ENCODE measurements at regions not wholly inside any gene's neighbourhood (a gene's known extent, or its start where the extent isn't known, plus 50 kb on each side); places are given as distances from the start of the nearest gene placed in this dataset.

- WGBS, 4 donors, result 59 to 67% (median 61%) methylated on average over 3 of the region's 3 CpGs
- H3K36me3 ChIP-seq (replicated peaks in 1 of 2), result no peaks in the 10 kb centered on the region
These were observed 245.1 kb downstream of the KCNS3 start for GRCh38 chr2:18123577-18123976.

GRCh38 chr2:18123211-18123570 is 244.7 kb downstream of the KCNS3 start:
- no peaks in the 10 kb centered on the region for H3K36me3 ChIP-seq (replicated peaks in 1 of 2)
- H3K27ac ChIP-seq, result no peak overlapping the region
- no peak overlapping the region for H3K4me3 ChIP-seq
- TF ChIP-seq POLR2A (IDR thresholded peaks at IDR 0.05), result no peak
- TF ChIP-seq, protein P1, sequence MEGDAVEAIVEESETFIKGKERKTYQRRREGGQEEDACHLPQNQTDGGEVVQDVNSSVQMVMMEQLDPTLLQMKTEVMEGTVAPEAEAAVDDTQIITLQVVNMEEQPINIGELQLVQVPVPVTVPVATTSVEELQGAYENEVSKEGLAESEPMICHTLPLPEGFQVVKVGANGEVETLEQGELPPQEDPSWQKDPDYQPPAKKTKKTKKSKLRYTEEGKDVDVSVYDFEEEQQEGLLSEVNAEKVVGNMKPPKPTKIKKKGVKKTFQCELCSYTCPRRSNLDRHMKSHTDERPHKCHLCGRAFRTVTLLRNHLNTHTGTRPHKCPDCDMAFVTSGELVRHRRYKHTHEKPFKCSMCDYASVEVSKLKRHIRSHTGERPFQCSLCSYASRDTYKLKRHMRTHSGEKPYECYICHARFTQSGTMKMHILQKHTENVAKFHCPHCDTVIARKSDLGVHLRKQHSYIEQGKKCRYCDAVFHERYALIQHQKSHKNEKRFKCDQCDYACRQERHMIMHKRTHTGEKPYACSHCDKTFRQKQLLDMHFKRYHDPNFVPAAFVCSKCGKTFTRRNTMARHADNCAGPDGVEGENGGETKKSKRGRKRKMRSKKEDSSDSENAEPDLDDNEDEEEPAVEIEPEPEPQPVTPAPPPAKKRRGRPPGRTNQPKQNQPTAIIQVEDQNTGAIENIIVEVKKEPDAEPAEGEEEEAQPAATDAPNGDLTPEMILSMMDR (IDR thresholded peaks at IDR 0.05), result no peak
- 51 to 65% (median 63%) methylated on average over 3 of the region's 3 CpGs for WGBS, 4 donors
- no peak for DNase-seq
- H3K4me1 ChIP-seq (replicated peaks in 1 of 2), result peaks cover 0 to 4% of the 10 kb centered on the region in 2 donors
- intact Hi-C loops (cut with DNase I), result no loop called here
- H3K27me3 ChIP-seq, result no peaks in the 10 kb centered on the region
- H3K9me3 ChIP-seq (replicated peaks in 1 of 3), result no peaks in the 10 kb centered on the region

More at GRCh38 chr2:18123577-18123976, 245.1 kb downstream of the KCNS3 start:
- no peak for TF ChIP-seq POLR2A (IDR thresholded peaks at IDR 0.05)
- TF ChIP-seq, protein P1 (IDR thresholded peaks at IDR 0.05), result no peak
- Histone ChIP-seq H3K9me3 (replicated peaks in 1 of 3) (no peaks in the 10 kb centered on the region), H3K27me3 (no peaks in the 10 kb centered on the region), H3K4me3 (no peak overlapping the region), H3K4me1 (replicated peaks in 1 of 2) (peaks cover 0 to 4% of the 10 kb centered on the region in 2 donors), H3K27ac (no peak overlapping the region)
- no peak for DNase-seq
- intact Hi-C loops (cut with DNase I), result no loop called here

- H3K4me1 ChIP-seq (replicated peaks in 1 of 2), result peaks cover 0 to 4% of the 10 kb centered on the region in 2 donors
- no peak overlapping the region for H3K4me3 ChIP-seq
- intact Hi-C loops (cut with DNase I), result no loop called here
- DNase-seq, result no peak
- 46 to 52% (median 51%) methylated on average over 3 of the region's 3 CpGs for WGBS, 4 donors
- no peaks in the 10 kb centered on the region for H3K27me3 ChIP-seq
- H3K9me3 ChIP-seq (replicated peaks in 1 of 3), result no peaks in the 10 kb centered on the region
- no peak for TF ChIP-seq POLR2A (IDR thresholded peaks at IDR 0.05)
- TF ChIP-seq, protein P1 (IDR thresholded peaks at IDR 0.05), result no peak
- no peak overlapping the region for H3K27ac ChIP-seq
- no peaks in the 10 kb centered on the region for H3K36me3 ChIP-seq (replicated peaks in 1 of 2)
These were observed 244.2 kb downstream of the KCNS3 start for GRCh38 chr2:18122544-18123210.

GRCh38 chr2:18119883-18120282 is 241.4 kb downstream of the KCNS3 start:
- Histone ChIP-seq H3K27me3 (no peaks in the 10 kb centered on the region), H3K36me3 (replicated peaks in 1 of 2) (no peaks in the 10 kb centered on the region), H3K4me3 (no peak overlapping the region), H3K4me1 (replicated peaks in 1 of 2) (peaks cover 0 to 4% of the 10 kb centered on the region in 2 donors), H3K9me3 (replicated peaks in 1 of 3) (no peaks in the 10 kb centered on the region), H3K27ac (no peak overlapping the region)
- whole genome bisulfite sequencing, 4 donors, result 43 to 77% (median 62%) methylated on average over 3 of the region's 3 CpGs
- intact Hi-C loops (cut with DNase I), result no loop called here
- DNase-seq, result peak in 3 of 7 donors; percentile 25 to 86 (median 25)
- TF ChIP-seq, protein P1 (IDR thresholded peaks at IDR 0.05), result no peak
- no peak for TF ChIP-seq POLR2A (IDR thresholded peaks at IDR 0.05)
